GM11168 (cell line): ENCODE measurements at regions not wholly inside any gene's neighbourhood (a gene's known extent, or its start where the extent isn't known, plus 50 kb on each side); places are given as distances from the start of the nearest gene placed in this dataset.

Experiments
- in situ Hi-C: fragments of 300-500 bp; cut with MboI; formaldehyde crosslinking; loops from one replicate; pipeline ENCODE4 v1.12.0; 2022; ENCODE audit warnings: low sequenced_read_pairs; ENCODE audit not compliant: unreplicated experiment

- in situ Hi-C loops: no loop called here
Observed at GRCh38 chr4:160136021-160136420, 1033.1 kb downstream of the RAPGEF2 start.

- in situ Hi-C loops: no loop called here
Observed at GRCh38 chr4:160141206-160141605, 1038.3 kb downstream of the RAPGEF2 start.

DNA sequence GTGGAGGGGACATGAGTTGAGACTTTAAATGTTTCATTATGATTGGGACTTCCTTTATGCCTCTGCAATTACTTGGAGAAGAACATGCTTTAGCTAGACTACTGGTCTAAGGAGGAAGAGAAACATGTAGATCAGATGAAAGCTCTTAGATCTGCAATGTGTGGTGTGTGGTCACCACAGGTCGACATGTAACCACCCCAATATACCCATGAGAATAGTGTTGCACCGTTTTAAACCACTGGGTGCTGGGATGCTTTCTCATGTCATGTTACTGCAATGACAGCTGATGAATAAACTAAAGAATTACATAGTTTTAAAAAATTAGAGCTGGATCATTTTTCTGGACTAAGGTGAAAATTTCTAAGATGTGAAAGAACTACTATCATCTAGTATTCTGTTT is 1039.7 kb downstream of the RAPGEF2 start:
- in situ Hi-C loops: no loop called here

GRCh38 chr4:160143574-160143973 is 1040.7 kb downstream of the RAPGEF2 start:
- in situ Hi-C loops: no loop called here

DNA sequence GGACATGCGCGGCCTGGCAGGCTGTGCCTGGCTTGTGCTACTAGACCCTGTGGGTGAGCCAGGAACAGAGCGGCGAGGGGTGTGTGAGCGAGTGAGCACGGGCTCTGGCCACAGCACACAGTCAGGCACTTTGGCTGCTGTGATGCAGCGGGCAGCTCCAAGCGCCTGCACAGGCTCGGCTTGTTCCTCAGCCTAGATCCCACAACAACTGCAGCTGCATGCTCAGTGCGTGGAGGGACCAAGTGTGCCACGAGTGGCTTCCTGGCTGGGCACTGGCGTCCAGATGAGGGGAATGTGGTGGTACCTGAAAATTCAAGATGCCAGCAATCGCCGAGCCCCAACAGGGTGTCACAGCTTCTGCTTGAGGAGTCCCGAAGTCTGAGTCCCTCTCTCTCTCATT is 1056.6 kb downstream of the RAPGEF2 start:
- in situ Hi-C loops: no loop called here

DNA sequence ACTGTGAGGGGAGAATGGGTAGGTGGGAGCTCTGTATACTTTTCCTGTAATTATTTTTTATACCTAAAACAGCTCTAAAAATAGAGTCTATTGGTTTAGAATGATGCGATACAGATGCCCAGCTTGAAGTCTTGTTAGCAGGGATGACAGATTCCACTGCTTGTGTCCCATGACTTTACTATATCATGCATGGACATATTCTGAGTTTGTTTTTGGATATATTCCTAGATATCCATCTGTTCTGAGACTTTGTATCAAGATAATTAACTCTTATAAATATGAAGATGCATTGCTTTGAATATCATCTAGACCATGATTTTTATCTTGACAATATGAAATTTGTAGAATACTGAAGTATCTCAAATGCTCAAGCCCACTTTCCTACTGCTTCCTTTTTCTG is 1058.1 kb downstream of the RAPGEF2 start:
- in situ Hi-C loops: no loop called here

- in situ Hi-C loops: no loop called here
Observed at GRCh38 chr4:160175064-160175643, 1072.3 kb downstream of the RAPGEF2 start.

- in situ Hi-C loops: no loop called here
Observed at GRCh38 chr4:160180211-160180610, 1077.3 kb downstream of the RAPGEF2 start.

GRCh38 chr4:160182727-160183126 is 1079.8 kb downstream of the RAPGEF2 start:
- in situ Hi-C loops: no loop called here

- in situ Hi-C loops: no loop called here
Observed at GRCh38 chr4:160184884-160185283, 1082.0 kb downstream of the RAPGEF2 start.

GRCh38 chr4:160193787-160194186 is 1090.9 kb downstream of the RAPGEF2 start:
- in situ Hi-C loops: no loop called here

DNA sequence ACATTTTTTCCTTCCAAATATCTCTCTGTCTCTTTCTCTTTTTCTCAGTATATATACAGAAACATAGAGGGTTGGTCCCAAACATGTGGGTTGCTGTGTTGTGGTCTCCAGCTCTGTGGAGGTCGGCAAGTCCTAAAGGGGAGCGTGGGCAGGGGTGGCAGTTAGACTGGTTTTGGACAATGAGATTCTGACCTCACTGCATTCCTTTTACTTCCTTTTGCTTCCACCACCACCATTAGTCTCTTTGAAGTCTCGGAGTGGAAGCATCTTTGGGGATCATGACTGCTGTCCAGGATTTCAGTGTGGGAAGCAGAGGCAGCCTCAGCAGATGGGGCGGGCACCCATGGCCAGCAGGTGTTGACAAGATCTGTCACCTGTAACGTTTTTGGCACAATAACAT is 1091.8 kb downstream of the RAPGEF2 start:
- in situ Hi-C loops: no loop called here

DNA sequence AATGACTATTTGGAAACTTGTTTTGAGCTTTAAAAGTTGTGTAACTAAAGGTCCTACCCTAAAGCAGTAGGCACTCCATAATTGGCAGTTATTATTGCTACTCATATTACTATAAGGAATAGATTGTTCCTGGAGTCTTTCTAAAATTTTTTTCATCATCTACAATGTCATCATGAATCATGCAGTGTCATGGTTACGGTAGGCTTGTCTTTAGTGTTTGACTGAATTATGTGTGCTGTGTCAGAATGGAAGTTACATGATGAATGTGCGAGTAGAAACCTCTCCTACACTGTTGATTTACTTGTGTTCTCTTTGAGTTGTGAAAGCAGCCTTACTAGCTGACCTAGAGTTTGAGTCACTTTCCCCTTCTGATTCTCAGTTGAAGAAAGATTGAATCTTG is 1099.9 kb downstream of the RAPGEF2 start:
- in situ Hi-C loops: no loop called here

- in situ Hi-C loops: no loop called here
Observed at GRCh38 chr4:160212078-160212477, 1109.2 kb downstream of the RAPGEF2 start.

GRCh38 chr4:160213366-160213765 is 1110.5 kb downstream of the RAPGEF2 start:
- in situ Hi-C loops: no loop called here

DNA sequence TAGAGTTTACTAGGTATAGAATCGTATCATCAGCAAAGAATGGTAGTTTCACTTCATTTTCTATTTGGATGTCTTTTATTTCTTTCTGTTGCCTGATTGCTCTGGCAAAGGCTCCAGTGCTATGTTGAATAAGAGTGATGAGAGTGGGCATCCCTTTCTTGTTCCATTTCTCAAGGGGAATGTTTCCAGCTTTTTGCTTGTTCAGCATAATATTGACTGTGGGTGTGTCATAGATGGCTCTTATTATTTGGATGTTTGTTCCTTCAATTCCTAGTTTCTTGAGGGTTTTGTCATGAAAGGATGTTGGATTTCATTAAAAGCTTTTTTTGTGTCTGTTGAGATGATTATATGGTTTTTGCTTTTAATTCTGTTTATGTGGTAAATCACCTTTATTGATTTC is 1114.5 kb downstream of the RAPGEF2 start:
- in situ Hi-C loops: no loop called here

DNA sequence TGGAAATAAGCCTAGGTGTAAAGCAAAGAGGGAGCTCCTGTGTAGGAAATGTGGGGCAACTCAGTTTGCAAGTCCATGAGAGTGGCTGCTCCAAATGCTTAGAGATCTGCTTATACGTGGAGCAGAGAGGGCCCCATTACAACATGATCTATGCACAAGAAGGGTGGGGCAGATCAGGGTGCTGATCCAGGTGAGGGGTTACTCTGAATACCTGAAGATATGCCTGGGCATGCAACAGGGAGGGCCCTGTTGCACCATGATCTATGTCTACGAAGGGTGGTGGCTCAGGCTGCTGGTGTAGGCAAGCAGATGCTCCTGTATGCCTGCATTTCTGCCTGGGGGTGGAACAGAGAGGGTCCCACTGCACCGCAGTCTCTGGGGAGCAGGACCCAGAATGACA is 1121.2 kb downstream of the RAPGEF2 start:
- in situ Hi-C loops: no loop called here

DNA sequence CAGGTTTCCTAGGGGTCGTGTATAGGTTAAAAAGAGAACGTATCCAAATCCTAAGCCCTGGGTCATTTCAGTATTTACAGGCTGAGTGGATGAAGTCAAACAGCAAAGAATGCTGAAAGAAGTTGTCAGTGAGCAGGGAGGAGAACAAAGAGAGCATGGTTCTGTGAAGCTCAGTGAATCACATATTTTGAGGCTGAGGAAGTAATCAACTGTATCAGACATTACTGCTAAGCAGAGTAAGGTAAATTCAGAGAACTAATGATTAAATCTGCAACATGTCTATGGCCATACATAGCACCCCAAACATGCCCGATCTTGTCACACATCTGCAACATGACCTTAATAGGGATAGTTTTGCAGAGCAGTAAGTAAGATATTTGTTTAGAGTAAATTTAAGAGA is 1130.3 kb downstream of the RAPGEF2 start:
- in situ Hi-C loops: no loop called here

GRCh38 chr4:160235285-160235684 is 1132.4 kb downstream of the RAPGEF2 start:
- in situ Hi-C loops: no loop called here

GRCh38 chr4:160235771-160236170 is 1132.9 kb downstream of the RAPGEF2 start:
- in situ Hi-C loops: no loop called here

DNA sequence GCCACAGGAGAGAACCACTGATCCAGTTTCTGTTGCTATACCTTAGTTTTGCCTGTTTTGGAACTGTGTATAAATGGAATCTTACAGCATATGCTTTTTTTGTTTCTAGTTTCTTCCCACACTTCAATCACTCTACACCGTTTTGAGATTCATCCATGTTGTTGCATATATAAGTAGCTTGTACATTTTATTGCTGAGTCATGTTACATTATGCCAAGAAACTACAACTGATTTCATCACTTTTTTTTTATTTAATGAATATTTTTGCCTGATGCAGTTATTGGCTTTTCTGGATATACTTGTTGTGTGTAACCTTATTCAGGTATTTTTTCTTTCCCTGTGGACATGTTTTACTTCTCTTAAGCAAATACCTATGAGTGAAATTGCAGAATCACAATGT is 1135.9 kb downstream of the RAPGEF2 start:
- in situ Hi-C loops: no loop called here

DNA sequence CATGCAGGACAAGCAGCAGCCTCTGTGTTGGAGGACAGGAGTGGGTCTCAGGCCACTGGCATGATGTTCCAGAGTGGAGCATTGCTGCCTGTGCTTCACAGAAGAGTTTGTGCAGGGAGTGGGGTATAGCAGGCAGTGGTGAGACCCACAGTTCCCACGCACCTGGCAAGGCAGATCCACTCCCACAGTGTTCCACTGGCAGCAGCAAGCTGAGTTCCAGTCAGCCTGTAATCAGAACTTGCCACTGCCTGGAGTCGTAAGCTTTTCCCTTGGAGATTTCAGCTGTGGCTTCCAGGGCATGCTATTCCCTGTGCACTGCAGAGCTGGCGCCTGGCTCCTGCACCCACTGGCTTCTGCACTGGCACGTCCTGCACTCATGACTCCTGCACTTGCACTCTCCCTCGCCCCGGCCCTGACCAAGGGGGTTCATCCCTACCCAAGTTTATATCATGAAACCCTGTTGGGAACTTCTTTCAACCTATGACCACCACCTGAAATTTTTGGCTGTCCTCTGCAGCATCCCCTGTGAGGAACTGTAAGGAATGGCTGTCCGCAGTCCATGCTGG is 1144.3 kb downstream of the RAPGEF2 start:
- in situ Hi-C loops: no loop called here
